ENCODE measurements at regions not wholly inside any gene's neighbourhood (a gene's known extent, or its start where the extent isn't known, plus 50 kb on each side); places are given as distances from the start of the nearest gene placed in this dataset.

DNA sequence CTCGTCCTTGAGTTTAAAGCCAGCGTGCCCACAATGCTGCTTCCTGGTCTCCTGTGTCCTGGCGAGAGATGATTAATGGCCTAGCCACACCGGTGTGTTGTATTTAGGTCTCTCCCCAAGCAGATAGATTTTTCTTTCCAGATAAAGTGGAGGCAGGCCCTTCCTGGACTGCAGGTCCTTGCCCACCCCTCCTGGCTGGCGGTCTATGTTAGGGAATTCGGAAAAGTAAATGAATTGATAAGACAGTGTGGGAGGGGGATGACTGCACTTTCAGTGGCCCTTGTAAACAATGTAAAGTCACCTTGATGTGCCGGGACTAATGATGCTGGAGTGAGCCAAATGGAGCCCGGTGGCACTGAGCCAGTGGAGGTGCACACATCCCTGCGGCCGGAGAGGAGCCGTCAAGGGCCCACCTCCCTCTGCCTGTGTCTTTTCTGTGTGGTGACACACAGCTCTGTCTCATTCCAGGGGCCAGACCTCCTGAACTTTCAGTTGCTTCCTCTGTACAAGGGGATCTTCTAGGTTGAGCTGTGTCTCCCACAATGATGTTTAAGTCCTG, 70.6 kb upstream of the ESRRB start:
- Histone ChIP-seq H3K9me3 (replicated peaks; ENCODE audit: control insufficient read depth, low read depth, low read length) (no peaks in the 10 kb centered on the region), H3K27ac (ENCODE audit: low read length) (no peak overlapping the region), H3K4me3 (ENCODE audit: low read length) (no peak overlapping the region), H3K27me3 (ENCODE audit: control insufficient read depth, insufficient read depth, low read length) (peaks cover 15% of the 10 kb centered on the region), H3K4me1 (ENCODE audit: control insufficient read depth, insufficient read depth, low read length) (peaks cover 8% of the 10 kb centered on the region), H3K36me3 (ENCODE audit: control insufficient read depth, insufficient read depth, low read length) (no peaks in the 10 kb centered on the region)
- DNase-seq, result no peak
- WGBS (ENCODE audit: insufficient coverage), result 72% methylated on average over 10 of the region's 11 CpGs

DNA sequence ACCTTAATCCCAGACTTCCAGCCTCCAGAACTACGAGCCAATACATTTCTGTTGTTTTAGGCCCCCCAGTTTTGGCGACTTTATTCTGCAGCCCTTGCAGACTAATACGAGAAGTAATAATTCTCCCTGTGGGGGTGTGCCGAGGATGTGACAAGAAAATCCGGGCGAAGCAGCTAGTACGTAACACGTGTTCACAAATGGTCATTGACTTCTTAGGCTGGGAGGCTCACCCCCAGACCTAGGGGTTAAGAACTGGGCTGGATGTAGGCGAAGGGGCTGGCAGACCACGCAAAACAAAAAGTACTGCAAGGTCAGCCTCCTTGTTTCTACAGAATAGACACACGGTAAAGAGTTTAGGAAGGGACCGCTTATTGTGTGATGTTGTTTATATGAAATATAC, 69.8 kb upstream of the ESRRB start:
- Histone ChIP-seq H3K27me3 (ENCODE audit: control insufficient read depth, insufficient read depth, low read length) (peaks cover 23% of the 10 kb centered on the region), H3K27ac (ENCODE audit: low read length) (no peak overlapping the region), H3K4me3 (ENCODE audit: low read length) (no peak overlapping the region), H3K4me1 (ENCODE audit: control insufficient read depth, insufficient read depth, low read length) (peaks cover 13% of the 10 kb centered on the region), H3K9me3 (replicated peaks; ENCODE audit: control insufficient read depth, low read depth, low read length) (no peaks in the 10 kb centered on the region), H3K36me3 (ENCODE audit: control insufficient read depth, insufficient read depth, low read length) (no peaks in the 10 kb centered on the region)
- WGBS (ENCODE audit: insufficient coverage), result 74% methylated on average over 10 of the region's 12 CpGs
- DNase-seq, result no peak

GRCh38 chr14:76307786-76308780, 67.9 kb upstream of the ESRRB start:
- Histone ChIP-seq H3K36me3 (ENCODE audit: control insufficient read depth, insufficient read depth, low read length) (no peaks in the 10 kb centered on the region), H3K4me3 (ENCODE audit: low read length) (no peak overlapping the region), H3K27me3 (ENCODE audit: control insufficient read depth, insufficient read depth, low read length) (peaks cover 28% of the 10 kb centered on the region), H3K27ac (ENCODE audit: low read length) (no peak overlapping the region), H3K9me3 (replicated peaks; ENCODE audit: control insufficient read depth, low read depth, low read length) (no peaks in the 10 kb centered on the region), H3K4me1 (ENCODE audit: control insufficient read depth, insufficient read depth, low read length) (peaks cover 17% of the 10 kb centered on the region)
- DNase-seq, result no peak
- 91% methylated on average over 15 of the region's 15 CpGs for WGBS (ENCODE audit: insufficient coverage)

- Histone ChIP-seq H3K9me3 (replicated peaks; ENCODE audit: control insufficient read depth, low read depth, low read length) (no peaks in the 10 kb centered on the region), H3K27me3 (ENCODE audit: control insufficient read depth, insufficient read depth, low read length) (peaks cover 35% of the 10 kb centered on the region), H3K36me3 (ENCODE audit: control insufficient read depth, insufficient read depth, low read length) (no peaks in the 10 kb centered on the region), H3K4me3 (ENCODE audit: low read length) (no peak overlapping the region), H3K27ac (ENCODE audit: low read length) (no peak overlapping the region), H3K4me1 (ENCODE audit: control insufficient read depth, insufficient read depth, low read length) (peaks cover 23% of the 10 kb centered on the region)
- WGBS (ENCODE audit: insufficient coverage), result 59% methylated on average over 6 of the region's 8 CpGs
- DNase-seq, result no peak
These were observed 66.3 kb upstream of the ESRRB start for GRCh38 chr14:76309572-76310162.

GRCh38 chr14:76311079-76311758, 64.7 kb upstream of the ESRRB start:
- WGBS (ENCODE audit: insufficient coverage), result 30% methylated on average over 6 of the region's 13 CpGs
- H3K27ac ChIP-seq (ENCODE audit: low read length), result peak overlapping the region; percentile 60

GRCh38 chr14:76312821-76313220, 63.1 kb upstream of the ESRRB start:
- H3K27ac ChIP-seq (ENCODE audit: low read length), result no peak overlapping the region
- H3K36me3 ChIP-seq (ENCODE audit: control insufficient read depth, insufficient read depth, low read length), result no peaks in the 10 kb centered on the region
- no peak overlapping the region for H3K4me3 ChIP-seq (ENCODE audit: low read length)
- WGBS (ENCODE audit: insufficient coverage), result 22% methylated on average over 1 of the region's 4 CpGs
- H3K9me3 ChIP-seq (replicated peaks; ENCODE audit: control insufficient read depth, low read depth, low read length), result no peaks in the 10 kb centered on the region
- no peak for DNase-seq
- peaks cover 26% of the 10 kb centered on the region for H3K4me1 ChIP-seq (ENCODE audit: control insufficient read depth, insufficient read depth, low read length)
- peaks cover 37% of the 10 kb centered on the region for H3K27me3 ChIP-seq (ENCODE audit: control insufficient read depth, insufficient read depth, low read length)

More at GRCh38 chr14:76311079-76311758, 64.7 kb upstream of the ESRRB start:
- peak; percentile 17 for DNase-seq
- Histone ChIP-seq H3K4me3 (ENCODE audit: low read length) (peak overlapping the region; percentile 23), H3K27me3 (ENCODE audit: control insufficient read depth, insufficient read depth, low read length) (peaks cover 37% of the 10 kb centered on the region), H3K9me3 (replicated peaks; ENCODE audit: control insufficient read depth, low read depth, low read length) (no peaks in the 10 kb centered on the region), H3K36me3 (ENCODE audit: control insufficient read depth, insufficient read depth, low read length) (no peaks in the 10 kb centered on the region), H3K4me1 (ENCODE audit: control insufficient read depth, insufficient read depth, low read length) (peaks cover 26% of the 10 kb centered on the region)

DNA sequence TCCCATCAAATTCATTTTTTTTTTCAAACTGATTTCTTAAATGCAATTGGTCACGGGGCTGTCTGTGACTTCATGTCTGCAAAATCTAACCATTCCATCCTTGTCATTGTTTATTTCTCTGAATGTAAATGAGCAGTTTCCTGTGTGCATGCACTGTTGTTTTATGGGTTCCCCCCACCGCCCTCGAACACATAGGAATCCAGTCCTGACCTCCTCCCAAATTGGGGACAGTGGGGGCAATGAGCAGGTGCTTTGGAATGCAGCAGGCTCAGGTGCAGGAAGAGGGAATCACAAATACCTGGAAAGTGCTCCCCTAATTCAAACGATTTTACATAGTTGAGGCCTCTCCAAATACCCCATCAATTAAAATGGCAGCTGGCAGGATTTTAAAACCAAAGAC, 62.6 kb upstream of the ESRRB start:
- no peak overlapping the region for H3K4me3 ChIP-seq (ENCODE audit: low read length)
- no peaks in the 10 kb centered on the region for H3K36me3 ChIP-seq (ENCODE audit: control insufficient read depth, insufficient read depth, low read length)
- DNase-seq, result no peak
- H3K4me1 ChIP-seq (ENCODE audit: control insufficient read depth, insufficient read depth, low read length), result peaks cover 26% of the 10 kb centered on the region
- WGBS (ENCODE audit: insufficient coverage), result 0% methylated on average over 1 of the region's 4 CpGs
- no peak overlapping the region for H3K27ac ChIP-seq (ENCODE audit: low read length)
- H3K27me3 ChIP-seq (ENCODE audit: control insufficient read depth, insufficient read depth, low read length), result peaks cover 36% of the 10 kb centered on the region
- H3K9me3 ChIP-seq (replicated peaks; ENCODE audit: control insufficient read depth, low read depth, low read length), result no peaks in the 10 kb centered on the region

- H3K27me3 ChIP-seq (ENCODE audit: control insufficient read depth, insufficient read depth, low read length), result peaks cover 31% of the 10 kb centered on the region
- no peak overlapping the region for H3K4me3 ChIP-seq (ENCODE audit: low read length)
- H3K36me3 ChIP-seq (ENCODE audit: control insufficient read depth, insufficient read depth, low read length), result no peaks in the 10 kb centered on the region
- H3K27ac ChIP-seq (ENCODE audit: low read length), result no peak overlapping the region
- no peaks in the 10 kb centered on the region for H3K9me3 ChIP-seq (replicated peaks; ENCODE audit: control insufficient read depth, low read depth, low read length)
- peaks cover 26% of the 10 kb centered on the region for H3K4me1 ChIP-seq (ENCODE audit: control insufficient read depth, insufficient read depth, low read length)
- no peak for DNase-seq
- no CpG with 5 or more reads among the region's 3 CpGs for WGBS (ENCODE audit: insufficient coverage)
These were observed 62.1 kb upstream of the ESRRB start for GRCh38 chr14:76313852-76314251.

GRCh38 chr14:76314521-76315034, 61.4 kb upstream of the ESRRB start:
- 33% methylated on average over 4 of the region's 7 CpGs for WGBS (ENCODE audit: insufficient coverage)
- Histone ChIP-seq H3K4me3 (ENCODE audit: low read length) (no peak overlapping the region), H3K27ac (ENCODE audit: low read length) (no peak overlapping the region), H3K27me3 (ENCODE audit: control insufficient read depth, insufficient read depth, low read length) (peaks cover 31% of the 10 kb centered on the region), H3K9me3 (replicated peaks; ENCODE audit: control insufficient read depth, low read depth, low read length) (no peaks in the 10 kb centered on the region), H3K4me1 (ENCODE audit: control insufficient read depth, insufficient read depth, low read length) (peaks cover 26% of the 10 kb centered on the region), H3K36me3 (ENCODE audit: control insufficient read depth, insufficient read depth, low read length) (no peaks in the 10 kb centered on the region)
- peak; percentile 8 for DNase-seq

Data from muscle of leg (tissue), 3 donors.